HAP-1 (cell line): ENCODE measurements at regions not wholly inside any gene's neighbourhood (a gene's known extent, or its start where the extent isn't known, plus 50 kb on each side); places are given as distances from the start of the nearest gene placed in this dataset.
"Not testable (repeated sequence)": the region's sequence is repeated elsewhere in the genome, so short reads cannot be mapped to it uniquely, and the experiment has no call there.

Source experiments
- DNase-seq, 2 experiments: peaks; one replicate each; pipeline ENCODE4 v3.0.0-alpha.2; 2016 to 2020; ENCODE audit warnings: low spot score in 2 of 2
- H3K27me3 ChIP-seq: fragments of 250-450 bp; sonication (Bioruptor Pico); 2 replicates; pipeline ENCODE4 v1.5.1; 2020; ENCODE audit warnings: low read depth, mild to moderate bottlenecking, moderate library complexity
- H3K36me3 ChIP-seq: fragments of 250-450 bp; sonication (Bioruptor Pico); replicated peaks from 2 replicates; pipeline ENCODE4 v1.5.1; 2020; ENCODE audit warnings: mild to moderate bottlenecking
- H3K4me1 ChIP-seq: fragments of 250-450 bp; sonication (Bioruptor Pico); 2 replicates; pipeline ENCODE4 v1.5.1; 2020; ENCODE audit warnings: mild to moderate bottlenecking
- H3K4me3 ChIP-seq: fragments of 250-450 bp; sonication (Bioruptor Pico); 2 replicates; pipeline ENCODE4 v1.5.1; 2020; ENCODE audit warnings: mild to moderate bottlenecking, moderate library complexity
- H3K9me3 ChIP-seq: fragments of 250-450 bp; sonication (Bioruptor Pico); 2 replicates; pipeline ENCODE4 v1.5.1; 2020; ENCODE audit warnings: mild to moderate bottlenecking, moderate library complexity
- in situ Hi-C: fragments of 300-500 bp; cut with MboI; formaldehyde crosslinking; loops from 3 replicates; pipeline ENCODE4 v1.14.3; 2020; ENCODE audit warnings: low sequenced_read_pairs, inconsistent platforms, mixed read lengths

DNA sequence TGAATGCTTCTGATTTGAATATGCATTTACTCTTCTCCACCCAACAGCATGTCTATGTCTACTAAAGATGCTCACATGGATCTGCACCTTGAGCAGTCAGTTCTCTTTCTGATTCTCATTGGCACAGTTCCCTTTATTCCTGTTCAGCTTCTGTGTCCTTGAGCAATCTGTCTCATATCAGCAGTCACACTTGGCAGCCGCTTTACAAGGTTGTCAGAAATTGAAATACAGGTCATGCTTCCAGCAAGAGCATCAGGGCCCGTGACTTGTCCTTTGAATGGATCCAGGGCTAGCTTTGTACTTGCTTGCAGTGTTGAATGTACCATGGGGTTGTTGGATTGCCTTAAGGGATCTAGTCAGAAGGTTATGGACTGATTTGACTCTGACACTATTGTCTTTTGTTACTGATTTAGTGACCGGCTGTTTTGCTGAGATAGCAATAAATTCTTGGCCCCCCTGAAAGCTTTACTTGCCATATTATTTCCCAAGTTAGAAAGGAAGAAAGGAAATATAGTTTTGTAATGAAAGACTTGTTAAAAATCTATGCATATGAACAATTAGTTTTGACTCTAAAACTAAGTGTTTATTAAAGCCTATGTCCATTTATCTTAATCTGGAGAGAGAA is 273.4 kb upstream of the ISL1 start:
- H3K4me1 ChIP-seq = no peaks in the 10 kb centered on the region
- H3K4me3 ChIP-seq = no peak overlapping the region
- in situ Hi-C loops = no loop called here
- no peaks in the 10 kb centered on the region; the same call in 1 of the 2 replicates for H3K27me3 ChIP-seq
- no peaks in the 10 kb centered on the region for H3K36me3 ChIP-seq
- no peaks in the 10 kb centered on the region for H3K9me3 ChIP-seq
- no peak for DNase-seq

DNA sequence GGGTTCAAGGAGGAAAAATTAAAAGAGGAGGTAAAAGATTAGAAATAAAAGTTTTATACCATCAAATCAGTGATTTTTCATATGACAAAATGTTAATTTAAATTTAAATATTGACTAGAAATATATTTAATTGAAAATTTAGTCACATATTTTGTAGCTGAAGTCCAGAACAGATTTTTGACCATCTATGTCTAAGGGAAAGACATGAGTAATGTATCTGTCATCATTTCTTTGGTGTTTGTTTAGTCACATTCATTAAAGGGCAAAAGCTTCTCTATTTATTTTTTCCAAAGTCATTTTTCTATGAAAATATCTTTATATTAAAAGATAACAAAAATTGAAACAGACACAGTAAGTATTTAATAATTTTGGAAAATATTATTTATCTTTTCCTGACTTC is 252.0 kb upstream of the ISL1 start:
- no peak overlapping the region for H3K4me3 ChIP-seq

DNA sequence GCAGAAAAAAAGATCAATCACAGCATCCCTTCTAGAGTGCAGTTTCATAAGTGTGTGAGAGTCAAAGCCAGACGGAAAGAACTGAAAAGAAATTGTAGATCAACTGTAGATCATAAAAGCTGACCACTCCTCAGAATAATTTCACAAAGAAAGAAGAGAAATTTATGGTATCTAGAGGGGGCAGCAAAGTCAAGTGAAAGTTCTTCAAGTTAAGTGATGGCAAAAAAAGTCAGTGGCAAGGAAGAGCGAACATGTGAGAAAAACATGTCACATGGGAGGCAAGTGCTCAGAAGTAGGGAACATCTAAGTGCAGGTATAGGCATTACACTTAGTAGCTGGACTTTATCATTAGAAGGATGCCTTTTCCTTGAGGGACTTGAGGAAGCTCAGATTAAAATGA is 245.1 kb upstream of the ISL1 start:
- no peak for DNase-seq
- Histone ChIP-seq H3K27me3 (no peaks in the 10 kb centered on the region), H3K9me3 (no peaks in the 10 kb centered on the region), H3K4me3 (no peak overlapping the region), H3K4me1 (no peaks in the 10 kb centered on the region), H3K36me3 (no peaks in the 10 kb centered on the region)
- in situ Hi-C loops = no loop called here

More for the DNA sequence above, 252.0 kb upstream of the ISL1 start:
- H3K4me1 ChIP-seq = no peaks in the 10 kb centered on the region
- H3K36me3 ChIP-seq = no peaks in the 10 kb centered on the region
- in situ Hi-C loops = no loop called here
- H3K9me3 ChIP-seq = peaks cover 2% of the 10 kb centered on the region; the same call in 1 of the 2 replicates
- no peaks in the 10 kb centered on the region for H3K27me3 ChIP-seq
- DNase-seq = no peak

DNA sequence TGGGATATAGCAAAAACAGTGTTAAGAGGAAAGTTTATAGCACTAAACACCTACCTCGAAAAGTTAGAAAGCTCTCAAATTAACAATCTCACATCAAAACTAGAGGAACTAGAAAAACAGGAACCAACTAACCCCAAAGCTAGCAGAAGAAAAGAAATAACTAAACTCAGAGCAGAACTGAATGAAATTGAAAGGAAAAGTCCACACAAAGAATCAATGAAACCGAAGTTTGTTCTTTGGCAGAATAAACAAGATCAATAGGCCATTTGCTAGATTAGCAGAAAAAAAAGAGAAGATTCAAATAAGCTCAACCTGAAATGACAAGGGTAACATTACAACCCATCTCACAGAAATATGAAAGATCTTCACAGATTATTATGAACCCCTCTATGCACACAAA is 234.8 kb upstream of the ISL1 start:
- DNase-seq = no peak
- in situ Hi-C loops = no loop called here
- Histone ChIP-seq H3K36me3 (no peaks in the 10 kb centered on the region), H3K4me1 (no peaks in the 10 kb centered on the region), H3K4me3 (no peak overlapping the region), H3K27me3 (no peaks in the 10 kb centered on the region), H3K9me3 (no peaks in the 10 kb centered on the region)

DNA sequence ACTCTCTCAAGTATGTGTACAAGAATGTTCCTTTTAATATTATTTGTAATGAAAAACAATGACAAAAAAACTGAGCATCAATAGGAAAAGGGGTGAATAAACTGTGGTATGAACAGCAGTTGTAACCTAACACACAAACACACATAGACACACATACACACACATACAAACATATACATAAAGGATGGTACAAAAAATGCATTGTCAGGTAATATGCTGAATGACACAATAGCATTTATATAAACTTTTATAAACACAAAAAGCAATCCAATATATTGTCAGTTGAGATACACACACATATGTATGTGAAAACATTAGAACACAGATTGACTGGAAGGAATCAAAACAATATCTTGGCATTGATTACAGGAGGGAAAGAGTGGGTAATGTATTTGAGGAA is 227.0 kb upstream of the ISL1 start:
- H3K36me3 ChIP-seq = no peaks in the 10 kb centered on the region
- no peak for DNase-seq
- no peaks in the 10 kb centered on the region for H3K27me3 ChIP-seq
- in situ Hi-C loops = no loop called here
- 0 out of 2 replicates have a peak, but pooled peaks cover 3% of the 10 kb centered on the region for H3K9me3 ChIP-seq
- H3K4me3 ChIP-seq = no peak overlapping the region
- no peaks in the 10 kb centered on the region for H3K4me1 ChIP-seq

DNA sequence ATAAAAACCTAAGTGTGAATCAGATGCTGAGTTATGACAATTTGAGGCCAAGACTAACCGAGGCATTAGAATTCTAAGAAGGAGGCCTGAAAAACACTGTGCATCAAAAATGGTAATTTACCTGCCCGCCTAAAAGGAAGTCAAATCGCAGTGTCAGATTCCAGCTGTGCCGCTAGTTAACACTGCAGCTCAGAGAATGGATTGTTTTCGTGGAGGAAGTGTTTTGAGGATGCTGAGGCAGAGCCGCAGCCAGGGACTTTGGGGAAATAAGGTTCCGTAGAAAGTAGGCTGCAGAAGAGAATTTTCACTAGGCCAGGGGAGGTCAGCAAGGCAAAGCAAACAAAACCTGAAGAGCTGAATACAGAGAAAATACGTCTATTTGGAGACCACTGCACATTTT is 226.4 kb upstream of the ISL1 start:
- Histone ChIP-seq H3K4me1 (no peaks in the 10 kb centered on the region), H3K9me3 (0 out of 2 replicates have a peak, but pooled peaks cover 3% of the 10 kb centered on the region), H3K36me3 (no peaks in the 10 kb centered on the region), H3K27me3 (no peaks in the 10 kb centered on the region), H3K4me3 (no peak overlapping the region)
- in situ Hi-C loops = no loop called here
- no peak for DNase-seq

DNA sequence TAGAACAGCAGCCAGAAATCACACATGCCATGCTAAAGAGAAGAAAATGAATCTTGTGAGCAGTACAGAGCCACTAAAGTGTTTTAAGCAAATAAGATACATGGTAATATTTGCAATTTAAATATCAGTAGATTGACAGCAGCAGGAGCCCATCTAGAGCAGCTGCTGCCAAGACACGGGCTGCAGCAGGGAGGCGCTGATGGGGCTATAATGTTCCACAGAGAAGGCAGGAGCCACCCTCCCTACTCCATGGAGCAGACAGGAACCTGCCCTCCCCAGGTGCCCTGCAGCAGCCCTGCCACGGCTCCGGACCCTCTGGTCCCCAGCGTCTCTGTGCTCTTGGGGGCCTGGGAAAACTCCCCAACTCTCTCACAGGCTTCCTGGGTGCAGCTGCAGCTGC is 224.1 kb upstream of the ISL1 start:
- Histone ChIP-seq H3K4me1 (no peaks in the 10 kb centered on the region), H3K36me3 (no peaks in the 10 kb centered on the region), H3K9me3 (0 out of 2 replicates have a peak, but pooled peaks cover 3% of the 10 kb centered on the region), H3K4me3 (no peak overlapping the region), H3K27me3 (no peaks in the 10 kb centered on the region)
- DNase-seq = no peak
- in situ Hi-C loops = no loop called here

DNA sequence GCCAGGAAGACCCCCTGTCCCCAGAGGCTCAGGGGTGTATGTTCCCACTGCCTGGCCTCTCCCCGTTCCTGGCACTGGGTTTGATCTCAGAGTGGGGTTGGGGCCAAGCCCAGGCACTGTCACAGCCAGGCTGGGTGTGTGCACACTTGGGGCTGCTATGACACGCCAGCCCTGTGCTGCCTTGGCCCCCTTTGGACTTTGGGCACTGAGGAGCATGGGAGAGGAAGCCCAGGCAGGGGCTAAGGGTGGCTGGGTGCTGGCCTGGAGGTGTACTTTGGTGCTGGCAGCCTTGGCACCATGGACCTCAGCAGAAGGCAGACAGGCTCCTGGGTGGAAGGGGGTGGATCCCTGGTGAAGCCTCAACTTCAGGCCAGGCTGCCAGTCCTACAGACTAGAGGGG is 223.6 kb upstream of the ISL1 start:
- no peak overlapping the region for H3K4me3 ChIP-seq
- H3K4me1 ChIP-seq = no peaks in the 10 kb centered on the region
- no peaks in the 10 kb centered on the region for H3K27me3 ChIP-seq
- DNase-seq = no peak
- H3K9me3 ChIP-seq = 0 out of 2 replicates have a peak, but pooled peaks cover 3% of the 10 kb centered on the region
- in situ Hi-C loops = no loop called here
- no peaks in the 10 kb centered on the region for H3K36me3 ChIP-seq

DNA sequence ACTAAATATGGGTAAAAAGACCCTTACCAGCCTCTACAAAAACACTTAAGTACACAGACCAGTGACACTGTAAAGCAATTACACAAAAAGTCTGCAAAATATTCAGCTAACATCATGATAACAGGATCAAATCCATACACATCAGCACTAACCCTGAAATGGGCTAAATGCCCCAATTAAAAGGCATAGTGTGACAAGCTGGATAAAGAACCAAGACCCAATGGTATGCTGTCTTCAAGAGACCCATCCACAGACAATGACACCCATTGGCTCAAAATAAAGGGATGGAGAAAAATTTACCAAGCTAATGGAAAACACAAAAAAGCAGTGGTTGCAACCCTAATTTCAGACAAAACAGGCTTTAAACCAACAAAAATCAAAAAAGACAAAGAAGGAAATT is 221.0 kb upstream of the ISL1 start:
- Histone ChIP-seq H3K4me3 (no peak overlapping the region), H3K4me1 (peaks cover 2% of the 10 kb centered on the region; the same call in 1 of the 2 replicates), H3K9me3 (no peaks in the 10 kb centered on the region), H3K27me3 (no peaks in the 10 kb centered on the region), H3K36me3 (no peaks in the 10 kb centered on the region)
- DNase-seq = no peak
- in situ Hi-C loops = no loop called here

DNA sequence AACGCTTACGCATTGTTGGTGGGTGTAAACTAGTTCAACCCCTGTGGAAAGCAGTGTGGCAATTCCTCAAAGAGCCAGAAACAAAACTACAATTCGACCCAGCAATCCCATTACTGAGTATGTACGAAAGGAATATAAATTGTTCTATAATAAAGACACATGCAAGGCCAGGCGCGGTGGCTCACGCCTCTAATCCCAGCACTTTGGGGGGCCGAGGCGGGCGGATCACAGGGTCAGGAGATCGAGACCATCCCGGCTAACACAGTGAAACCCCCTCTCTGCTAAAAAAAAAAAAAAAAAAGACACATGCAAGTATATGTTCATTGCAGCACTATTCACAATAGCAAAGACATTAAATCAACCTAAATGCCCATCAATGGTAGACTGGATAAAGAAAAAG is 217.6 kb upstream of the ISL1 start:
- in situ Hi-C loops, H3K27me3 ChIP-seq, H3K4me3 ChIP-seq, DNase-seq, H3K4me1 ChIP-seq, H3K9me3 ChIP-seq, H3K36me3 ChIP-seq: not testable (repeated sequence)

DNA sequence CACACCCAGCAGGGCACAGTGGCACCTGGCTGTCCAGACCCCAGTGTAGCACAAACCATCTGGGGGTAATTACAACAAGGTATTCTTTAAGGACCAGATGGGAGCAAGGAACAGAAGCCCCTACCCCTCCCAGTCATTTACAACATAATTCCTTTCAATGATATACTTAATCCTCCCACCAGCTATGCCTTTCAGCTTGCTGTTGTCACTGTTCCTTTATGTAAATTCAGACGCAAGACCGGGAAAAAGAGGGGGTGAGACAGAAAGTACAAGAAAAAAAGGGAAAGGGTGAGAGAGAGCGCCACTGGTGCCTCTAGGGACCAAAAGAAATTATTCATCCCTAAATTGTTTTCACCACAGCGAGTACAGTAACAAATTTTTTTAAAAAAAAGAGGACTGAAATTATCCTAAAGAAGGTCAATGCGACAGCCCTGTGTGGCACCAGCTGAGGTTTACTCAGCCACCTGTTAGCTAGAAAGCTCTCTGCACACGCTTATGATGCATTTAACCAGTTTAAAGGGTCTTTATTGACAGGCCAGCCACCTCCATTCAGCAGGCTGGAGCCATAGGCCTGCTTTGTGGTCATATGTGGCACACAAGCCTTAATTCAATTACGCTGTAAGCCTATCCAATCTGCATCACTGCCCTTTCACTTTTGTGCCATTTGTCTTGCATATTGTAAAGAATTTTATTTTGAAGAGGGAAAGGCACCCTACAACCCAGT is 210.2 kb upstream of the ISL1 start:
- peaks cover 8% of the 10 kb centered on the region for H3K4me1 ChIP-seq
- in situ Hi-C loops = no loop called here
- H3K36me3 ChIP-seq = no peaks in the 10 kb centered on the region
- no peak overlapping the region for H3K4me3 ChIP-seq
- no peaks in the 10 kb centered on the region for H3K9me3 ChIP-seq
- H3K27me3 ChIP-seq = no peaks in the 10 kb centered on the region
- DNase-seq = peak; percentile 64 to 96

DNA sequence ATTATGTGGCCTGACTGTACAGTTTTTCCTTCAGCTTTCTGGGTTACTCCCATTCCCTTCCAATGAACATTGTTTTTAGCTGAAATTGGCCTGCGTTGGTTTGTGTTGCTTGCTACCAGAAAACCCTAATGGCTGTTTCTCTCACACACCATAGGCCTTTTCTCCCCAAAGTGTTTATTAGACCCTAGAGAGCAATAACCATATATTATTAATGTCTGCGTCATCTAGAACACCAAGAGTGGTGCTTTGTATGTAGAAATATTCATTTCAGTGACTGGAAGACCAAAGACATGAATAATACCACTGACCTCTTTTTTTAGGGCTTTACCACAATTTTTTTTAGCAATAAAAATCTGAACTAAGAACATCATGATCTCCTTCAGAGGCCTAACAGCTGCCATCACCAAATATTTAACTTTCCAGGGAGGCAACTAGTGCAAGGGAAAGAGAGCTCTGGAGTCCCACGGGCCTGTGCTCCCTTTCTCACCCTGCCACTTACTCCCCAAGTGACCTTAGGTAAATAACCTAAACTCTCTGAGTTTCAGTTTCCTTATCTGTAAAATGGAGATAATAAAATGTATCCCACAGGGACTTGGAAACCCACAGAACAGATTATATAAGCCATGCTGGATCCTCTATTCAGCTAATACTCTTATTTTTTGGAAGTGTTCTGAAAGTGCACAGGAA is 201.9 kb upstream of the ISL1 start:
- Histone ChIP-seq H3K4me3 (no peak overlapping the region), H3K36me3 (no peaks in the 10 kb centered on the region), H3K9me3 (no peaks in the 10 kb centered on the region), H3K27me3 (no peaks in the 10 kb centered on the region), H3K4me1 (no peaks in the 10 kb centered on the region; the same call in 1 of the 2 replicates)
- in situ Hi-C loops = no loop called here
- DNase-seq = no peak

DNA sequence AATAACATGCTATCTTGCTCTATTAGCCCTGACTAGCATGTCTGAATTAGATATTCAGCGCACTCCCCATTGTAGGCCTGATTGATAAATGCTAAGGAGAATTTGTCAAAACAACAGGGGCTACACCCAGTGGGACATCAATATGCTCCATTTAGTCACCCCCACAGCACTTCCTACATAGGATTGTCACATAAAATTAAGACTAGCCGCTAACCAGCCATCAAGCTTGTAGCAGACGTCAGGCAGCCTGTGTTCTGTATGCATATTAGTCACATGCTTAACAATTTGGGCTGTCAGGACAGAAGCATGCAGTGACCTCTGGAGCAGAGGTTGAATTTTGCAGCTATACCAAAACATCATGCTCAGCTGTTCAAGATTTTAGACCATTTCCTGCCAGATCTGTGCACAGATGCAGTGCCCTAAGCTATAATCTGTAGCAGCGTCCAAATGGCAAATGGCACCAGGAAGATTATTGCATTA is 197.4 kb upstream of the ISL1 start:
- H3K4me3 ChIP-seq = no peak overlapping the region
- no peak for DNase-seq
- H3K36me3 ChIP-seq = no peaks in the 10 kb centered on the region
- H3K4me1 ChIP-seq = no peaks in the 10 kb centered on the region
- no peaks in the 10 kb centered on the region for H3K27me3 ChIP-seq
- in situ Hi-C loops = no loop called here
- H3K9me3 ChIP-seq = no peaks in the 10 kb centered on the region

DNA sequence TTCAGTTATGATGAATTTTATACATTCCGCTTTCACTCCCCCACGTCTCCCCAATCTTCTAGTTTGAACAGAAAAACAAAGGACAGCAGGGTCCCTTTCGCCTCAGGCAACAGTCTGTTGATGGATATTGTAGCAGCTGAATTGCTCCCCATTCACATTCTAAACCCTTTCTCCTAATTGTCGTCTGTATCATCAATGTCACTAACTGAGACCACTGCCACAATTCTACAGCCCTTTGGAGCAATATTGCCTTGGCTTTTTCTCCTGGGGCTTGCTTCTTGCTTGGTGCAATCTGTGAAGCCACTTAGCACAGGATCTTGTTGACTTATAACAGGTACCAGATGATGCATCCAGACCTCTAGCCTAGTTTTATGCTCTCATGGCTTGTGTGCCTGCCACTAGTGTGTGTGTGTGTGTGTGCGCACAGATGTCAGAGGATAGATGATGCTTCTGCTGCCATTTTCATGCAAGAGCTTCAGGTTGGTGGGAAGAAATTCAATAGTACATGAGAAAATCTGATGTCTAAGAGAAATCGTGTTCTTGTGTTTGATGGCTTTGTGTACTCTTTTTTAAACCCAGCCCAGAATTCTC is 195.2 kb upstream of the ISL1 start:
- Histone ChIP-seq H3K4me3 (no peak overlapping the region), H3K36me3 (no peaks in the 10 kb centered on the region), H3K9me3 (no peaks in the 10 kb centered on the region), H3K27me3 (no peaks in the 10 kb centered on the region), H3K4me1 (no peaks in the 10 kb centered on the region)
- in situ Hi-C loops = no loop called here
- DNase-seq = peak in 1 of 2 experiments; percentile 12
